ENCODE measurements at regions not wholly inside any gene's neighbourhood (a gene's known extent, or its start where the extent isn't known, plus 50 kb on each side); places are given as distances from the start of the nearest gene placed in this dataset.

- no peak for TF ChIP-seq EZH2 (IDR thresholded peaks at IDR 0.05; ENCODE audit: insufficient read depth, low read length)
- TF ChIP-seq, protein P1, sequence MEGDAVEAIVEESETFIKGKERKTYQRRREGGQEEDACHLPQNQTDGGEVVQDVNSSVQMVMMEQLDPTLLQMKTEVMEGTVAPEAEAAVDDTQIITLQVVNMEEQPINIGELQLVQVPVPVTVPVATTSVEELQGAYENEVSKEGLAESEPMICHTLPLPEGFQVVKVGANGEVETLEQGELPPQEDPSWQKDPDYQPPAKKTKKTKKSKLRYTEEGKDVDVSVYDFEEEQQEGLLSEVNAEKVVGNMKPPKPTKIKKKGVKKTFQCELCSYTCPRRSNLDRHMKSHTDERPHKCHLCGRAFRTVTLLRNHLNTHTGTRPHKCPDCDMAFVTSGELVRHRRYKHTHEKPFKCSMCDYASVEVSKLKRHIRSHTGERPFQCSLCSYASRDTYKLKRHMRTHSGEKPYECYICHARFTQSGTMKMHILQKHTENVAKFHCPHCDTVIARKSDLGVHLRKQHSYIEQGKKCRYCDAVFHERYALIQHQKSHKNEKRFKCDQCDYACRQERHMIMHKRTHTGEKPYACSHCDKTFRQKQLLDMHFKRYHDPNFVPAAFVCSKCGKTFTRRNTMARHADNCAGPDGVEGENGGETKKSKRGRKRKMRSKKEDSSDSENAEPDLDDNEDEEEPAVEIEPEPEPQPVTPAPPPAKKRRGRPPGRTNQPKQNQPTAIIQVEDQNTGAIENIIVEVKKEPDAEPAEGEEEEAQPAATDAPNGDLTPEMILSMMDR (IDR thresholded peaks at IDR 0.05; ENCODE audit: insufficient read depth, low read depth, low read length): no peak
- Histone ChIP-seq H3K4me3 (ENCODE audit: insufficient read depth, low read depth, low read length) (peak overlapping the region; percentile 35), H3K9me3 (ENCODE audit: insufficient read depth, low read depth, low read length) (no peaks in the 10 kb centered on the region), H3K36me3 (ENCODE audit: insufficient read depth, low read length) (no peaks in the 10 kb centered on the region), H4K20me1 (ENCODE audit: insufficient read depth, low read length) (no peaks in the 10 kb centered on the region), H3K79me2 (ENCODE audit: insufficient read depth, low read length) (no peaks in the 10 kb centered on the region), H2AFZ (ENCODE audit: low read depth, low read length) (peak overlapping the region; percentile 57), H3K27ac (ENCODE audit: low read depth, low read length) (peak overlapping the region; percentile 90), H3K27me3 (ENCODE audit: insufficient read depth, low read length) (no peaks in the 10 kb centered on the region), H3K9ac (ENCODE audit: low read length) (peak overlapping the region; percentile 77), H3K4me1 (ENCODE audit: insufficient read depth, low read length) (peaks cover 26% of the 10 kb centered on the region), H3K4me2 (ENCODE audit: low read length) (peak overlapping the region; percentile 78)
- no peaks in the 10 kb centered on the region for H3K36me3 Mint-ChIP-seq (ENCODE audit: low read depth, unreplicated experiment)
- H3K4me1 Mint-ChIP-seq (ENCODE audit: low read depth, unreplicated experiment): peaks cover 37% of the 10 kb centered on the region
- H3K4me3 Mint-ChIP-seq (ENCODE audit: unreplicated experiment): peak overlapping the region; percentile 51
- no peaks in the 10 kb centered on the region for H3K9me3 Mint-ChIP-seq (ENCODE audit: unreplicated experiment)
- peak overlapping the region; percentile 97 for H3K27ac Mint-ChIP-seq (ENCODE audit: unreplicated experiment)
- no peaks in the 10 kb centered on the region for H3K27me3 Mint-ChIP-seq (ENCODE audit: low read depth, unreplicated experiment)
- peak; percentile 88 for FAIRE-seq
- DNase-seq (ENCODE audit: low read depth): peak; percentile 88
These were observed 239.0 kb upstream of the ATP2B1 start for GRCh38 chr12:89947437-89948270.

GRCh38 chr12:89946518-89947135 is 238.0 kb upstream of the ATP2B1 start:
- peaks cover 37% of the 10 kb centered on the region for H3K4me1 Mint-ChIP-seq (ENCODE audit: low read depth, unreplicated experiment)
- H3K27ac ChIP-seq (ENCODE audit: low read depth, low read length): peak overlapping the region; percentile 8
- no peak overlapping the region for H3K4me3 ChIP-seq (ENCODE audit: insufficient read depth, low read depth, low read length)
- H3K4me3 Mint-ChIP-seq (ENCODE audit: unreplicated experiment): no peak overlapping the region
- no peak for TF ChIP-seq EZH2 (IDR thresholded peaks at IDR 0.05; ENCODE audit: insufficient read depth, low read length)
- TF ChIP-seq, protein P1 (IDR thresholded peaks at IDR 0.05; ENCODE audit: insufficient read depth, low read depth, low read length): no peak
- no peaks in the 10 kb centered on the region for H3K9me3 Mint-ChIP-seq (ENCODE audit: unreplicated experiment)
- FAIRE-seq (no peak), DNase-seq (ENCODE audit: low read depth) (no peak)
- no peaks in the 10 kb centered on the region for H3K9me3 ChIP-seq (ENCODE audit: insufficient read depth, low read depth, low read length)
- H3K27me3 Mint-ChIP-seq (ENCODE audit: low read depth, unreplicated experiment): no peaks in the 10 kb centered on the region
- no peak overlapping the region for H2AFZ ChIP-seq (ENCODE audit: low read depth, low read length)
- H3K27me3 ChIP-seq (ENCODE audit: insufficient read depth, low read length): no peaks in the 10 kb centered on the region
- no peak overlapping the region for H3K4me2 ChIP-seq (ENCODE audit: low read length)
- no peaks in the 10 kb centered on the region for H3K36me3 ChIP-seq (ENCODE audit: insufficient read depth, low read length)
- H3K9ac ChIP-seq (ENCODE audit: low read length): no peak overlapping the region
- no peaks in the 10 kb centered on the region for H3K79me2 ChIP-seq (ENCODE audit: insufficient read depth, low read length)
- H3K4me1 ChIP-seq (ENCODE audit: insufficient read depth, low read length): peaks cover 26% of the 10 kb centered on the region
- no peaks in the 10 kb centered on the region for H4K20me1 ChIP-seq (ENCODE audit: insufficient read depth, low read length)
- H3K36me3 Mint-ChIP-seq (ENCODE audit: low read depth, unreplicated experiment): no peaks in the 10 kb centered on the region
- H3K27ac Mint-ChIP-seq (ENCODE audit: unreplicated experiment): no peak overlapping the region
